HG03108 (cell line): ENCODE measurements at regions not wholly inside any gene's neighbourhood (a gene's known extent, or its start where the extent isn't known, plus 50 kb on each side); places are given as distances from the start of the nearest gene placed in this dataset.

Experiments used
- ATAC-seq: cut with Tn5 transposase; IDR thresholded peaks from one replicate; pipeline ENCODE4 v1.9.1; 2021; ENCODE audit warnings: moderate library complexity; ENCODE audit not compliant: unreplicated experiment

DNA sequence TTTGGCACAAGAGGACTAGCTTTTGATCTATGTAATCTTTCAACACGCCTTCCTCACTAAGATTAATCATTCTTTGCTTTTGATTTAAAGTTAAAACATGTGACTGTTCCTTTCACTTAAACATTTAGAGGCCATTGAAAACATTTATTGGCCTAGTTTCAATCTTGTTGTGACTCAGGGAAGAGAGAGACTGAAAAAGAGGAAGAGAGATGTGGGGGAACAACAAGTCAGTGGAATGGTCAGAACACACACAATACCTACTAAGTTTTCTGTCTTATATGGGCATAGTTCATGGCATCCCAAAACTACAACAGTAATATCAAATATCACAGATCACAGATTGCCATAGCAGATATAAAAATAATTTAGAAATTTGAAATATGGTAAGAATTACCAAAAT, 812.9 kb upstream of the AGA start:
- ATAC-seq = no peak

DNA sequence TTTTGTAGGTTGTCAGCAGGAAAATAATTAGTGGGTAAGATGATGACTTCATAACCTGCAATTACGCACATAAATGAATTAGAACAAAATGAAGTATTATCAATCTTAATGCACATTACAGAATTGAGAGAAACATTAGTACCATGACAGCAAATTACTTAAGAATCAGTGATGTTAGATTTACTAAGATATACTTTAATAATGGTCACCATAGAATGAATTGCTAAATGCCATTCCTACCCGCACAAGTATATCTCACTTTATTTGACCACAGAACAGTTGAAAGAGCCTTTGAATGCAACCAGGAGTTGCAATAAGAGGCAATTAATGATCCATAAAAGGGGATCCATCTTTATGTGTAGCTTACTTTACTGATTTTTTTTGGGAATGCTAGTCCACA, 816.4 kb upstream of the AGA start:
- ATAC-seq = no peak

GRCh38 chr4:178259566-178259965, 817.3 kb upstream of the AGA start:
- ATAC-seq = no peak

- no peak for ATAC-seq
Measured at GRCh38 chr4:178264001-178264400, 821.8 kb upstream of the AGA start.

DNA sequence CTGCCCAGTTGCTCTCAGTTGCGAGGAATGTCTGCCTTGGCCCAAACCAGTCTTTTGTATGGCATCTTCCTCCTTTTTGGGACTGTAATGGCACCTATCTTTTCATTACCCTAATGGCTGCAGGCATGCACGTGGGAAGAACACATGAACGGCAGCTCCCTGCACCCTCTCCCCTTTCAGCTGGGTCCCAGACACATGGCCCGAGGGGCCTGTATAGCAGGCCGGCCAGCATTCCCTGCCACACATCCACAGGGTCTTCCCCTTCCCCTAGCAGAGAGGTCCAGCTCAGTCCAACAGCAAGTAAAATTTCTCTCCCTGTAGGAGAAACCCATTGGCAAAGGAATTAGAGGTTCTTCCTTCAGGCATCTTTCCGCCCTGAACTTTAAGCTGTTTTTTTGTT, 829.1 kb upstream of the AGA start:
- ATAC-seq = no peak

DNA sequence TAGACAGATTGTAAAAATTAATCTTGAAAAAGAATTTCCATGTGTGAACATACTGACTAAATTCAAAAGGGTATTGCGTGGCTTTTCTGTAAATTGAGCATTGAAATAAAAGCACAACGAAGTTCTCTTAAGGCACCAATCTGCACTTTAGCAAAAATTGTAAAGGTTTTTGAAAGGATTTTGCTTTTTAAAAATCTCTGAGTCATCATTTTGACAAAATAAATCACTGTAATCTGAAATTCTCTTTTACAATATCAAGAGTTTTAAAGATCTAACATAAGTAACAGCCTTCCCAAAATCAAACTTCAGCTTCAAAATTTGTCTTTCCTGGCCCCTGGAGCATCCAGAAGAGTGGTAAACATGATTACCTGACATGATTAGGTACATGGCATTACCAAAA, 830.9 kb upstream of the AGA start:
- ATAC-seq = no peak

DNA sequence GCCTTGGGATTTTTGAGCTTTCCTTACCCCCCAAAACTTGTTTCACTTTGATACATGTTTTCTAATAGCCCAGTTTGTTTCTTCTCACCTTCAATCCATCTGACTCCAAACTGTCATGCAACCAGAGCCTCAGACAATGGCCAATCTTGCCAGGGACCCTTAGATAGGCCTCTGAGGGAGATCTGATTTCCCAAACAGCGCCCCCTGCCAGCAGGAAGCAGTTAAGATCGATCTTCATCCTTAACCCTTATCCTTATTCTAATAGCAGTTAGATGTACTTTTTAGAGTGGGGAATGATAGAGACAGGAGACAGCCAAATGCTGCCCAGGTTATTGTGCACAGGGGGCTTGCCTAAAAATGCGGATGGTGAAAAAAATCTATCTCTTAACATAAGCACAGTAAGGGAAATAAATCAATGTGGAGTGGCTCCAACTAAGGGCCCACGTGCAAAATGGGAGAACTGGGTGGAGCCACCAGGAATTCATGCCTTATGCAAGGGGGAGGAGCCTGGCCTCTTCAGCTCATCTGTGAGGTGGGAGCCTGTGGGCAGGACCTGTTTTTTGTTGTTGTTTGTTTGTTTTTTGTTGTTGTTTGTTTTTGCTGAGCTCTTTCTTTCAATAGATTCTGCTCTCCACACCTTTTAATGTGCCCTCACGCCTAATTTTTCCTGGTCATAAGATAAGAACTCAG, 833.6 kb upstream of the AGA start:
- no peak for ATAC-seq

DNA sequence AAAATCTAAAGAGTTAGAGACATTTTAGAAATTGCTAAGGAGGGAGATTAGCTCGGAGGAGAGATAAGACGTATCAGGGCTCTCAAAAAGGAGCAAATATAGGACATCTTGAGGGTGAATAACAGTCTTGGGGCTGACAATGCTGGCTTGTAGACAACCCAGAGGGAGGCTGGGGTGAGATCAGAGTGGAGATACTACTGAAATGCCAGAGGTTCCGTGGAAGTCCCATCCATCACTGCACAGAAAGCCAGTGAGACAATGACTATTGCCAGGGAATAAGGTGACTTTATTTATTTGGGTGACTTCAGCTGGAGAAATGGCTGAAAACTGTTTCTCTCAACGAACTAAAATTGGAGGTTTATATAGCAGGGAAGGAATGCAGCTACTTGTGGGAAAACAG, 838.1 kb upstream of the AGA start:
- no peak for ATAC-seq

- ATAC-seq = no peak
Measured at GRCh38 chr4:178288462-178288861, 846.2 kb upstream of the AGA start.

- ATAC-seq = no peak
Measured at GRCh38 chr4:178293601-178294000, 851.4 kb upstream of the AGA start.

- no peak for ATAC-seq
Measured at GRCh38 chr4:178296669-178297068, 854.4 kb upstream of the AGA start.

DNA sequence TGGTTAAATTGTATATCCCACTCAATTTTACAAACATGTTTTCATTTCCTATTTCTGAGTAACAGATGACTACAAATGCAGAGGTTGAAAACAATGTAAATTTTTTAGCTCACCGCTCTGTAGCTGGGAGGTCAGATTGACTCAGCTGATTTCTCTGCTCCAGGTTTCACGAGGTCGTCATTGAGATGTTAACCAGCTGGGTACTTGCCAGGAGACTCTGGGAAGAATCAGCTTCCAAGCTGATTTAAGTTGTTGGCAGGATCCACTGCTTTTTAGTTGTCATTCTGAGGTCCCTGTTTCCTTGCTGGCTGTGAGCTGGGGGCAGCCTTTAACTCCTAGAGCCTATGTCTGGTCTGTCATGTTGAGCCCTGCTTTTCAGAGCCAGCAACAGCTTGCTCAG, 864.3 kb upstream of the AGA start:
- ATAC-seq = no peak

DNA sequence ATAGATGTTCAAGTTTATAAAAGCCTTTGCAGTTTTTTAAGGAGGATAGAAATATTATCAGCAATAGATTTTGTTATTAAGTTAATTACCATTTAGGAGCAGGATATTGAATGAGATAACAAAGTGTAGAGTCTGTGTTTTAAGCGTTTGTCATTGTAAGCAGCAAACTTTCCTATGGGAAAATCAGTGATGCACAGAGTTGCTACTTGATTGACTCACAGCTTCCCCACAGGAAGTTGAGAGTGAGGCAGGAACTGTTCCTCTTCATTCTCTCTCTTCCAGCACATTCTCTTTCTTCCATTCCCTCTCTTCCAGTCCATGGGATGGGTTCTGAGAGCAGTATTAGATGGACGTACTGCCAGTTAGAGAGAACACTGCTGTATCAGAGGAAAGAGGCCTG, 867.7 kb upstream of the AGA start:
- no peak for ATAC-seq

DNA sequence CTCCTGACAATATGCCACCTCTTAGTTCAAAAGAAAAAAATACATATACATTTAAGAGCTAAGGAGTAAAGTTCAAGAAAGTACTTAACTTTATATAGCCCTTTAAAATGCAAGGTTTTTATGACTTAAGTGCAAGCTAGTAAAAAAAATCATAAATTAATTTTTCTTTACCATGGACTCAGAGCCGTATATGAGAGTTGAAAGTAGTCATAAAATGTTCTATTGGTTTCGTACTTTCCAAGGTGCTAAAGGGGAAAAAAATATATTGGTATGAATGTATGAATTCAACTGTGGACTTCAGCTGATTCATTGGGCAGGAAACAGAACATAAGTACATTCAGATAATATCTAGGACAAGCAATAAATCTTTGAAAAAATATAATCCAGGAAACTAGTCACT, 869.8 kb upstream of the AGA start:
- ATAC-seq = no peak

- no peak for ATAC-seq
Measured at GRCh38 chr4:178314287-178314686, 872.0 kb upstream of the AGA start.

DNA sequence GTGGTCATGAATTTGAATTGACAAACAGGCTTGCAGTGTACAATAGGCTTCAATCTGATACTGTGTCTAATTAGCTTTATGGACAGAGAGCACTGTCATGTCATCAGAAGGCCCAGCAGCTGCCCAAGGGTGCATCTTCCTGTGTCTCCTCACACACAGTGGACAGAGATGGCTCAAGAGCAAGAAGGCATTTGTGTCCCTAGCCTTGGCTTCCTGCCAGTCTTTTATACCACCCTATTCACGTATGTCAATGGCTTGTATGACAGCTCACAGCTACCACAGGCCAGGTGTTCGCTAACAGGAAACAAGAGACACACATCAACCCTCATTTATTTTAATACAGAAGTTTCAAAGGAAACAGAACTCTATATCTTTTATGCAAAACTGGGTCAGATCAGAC, 874.0 kb upstream of the AGA start:
- no peak for ATAC-seq

DNA sequence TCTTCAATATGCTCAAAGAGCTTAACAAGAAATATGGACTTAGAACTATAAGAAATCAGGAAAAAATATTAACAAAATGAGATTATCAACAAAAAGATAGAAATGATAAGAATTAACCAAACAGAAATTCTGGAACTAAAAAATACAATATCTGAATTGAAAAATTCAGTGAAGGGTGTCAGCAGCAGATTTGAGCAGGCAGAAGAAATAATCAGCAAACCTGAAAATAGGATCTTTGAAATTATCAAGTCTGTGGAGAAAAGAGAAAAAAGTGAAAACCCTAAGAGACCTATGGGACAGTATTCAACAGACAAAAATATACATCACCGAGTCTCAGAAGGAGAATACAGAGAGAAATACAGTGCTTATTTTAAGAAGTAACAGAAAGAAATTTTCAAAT, 877.8 kb upstream of the AGA start:
- ATAC-seq = no peak

DNA sequence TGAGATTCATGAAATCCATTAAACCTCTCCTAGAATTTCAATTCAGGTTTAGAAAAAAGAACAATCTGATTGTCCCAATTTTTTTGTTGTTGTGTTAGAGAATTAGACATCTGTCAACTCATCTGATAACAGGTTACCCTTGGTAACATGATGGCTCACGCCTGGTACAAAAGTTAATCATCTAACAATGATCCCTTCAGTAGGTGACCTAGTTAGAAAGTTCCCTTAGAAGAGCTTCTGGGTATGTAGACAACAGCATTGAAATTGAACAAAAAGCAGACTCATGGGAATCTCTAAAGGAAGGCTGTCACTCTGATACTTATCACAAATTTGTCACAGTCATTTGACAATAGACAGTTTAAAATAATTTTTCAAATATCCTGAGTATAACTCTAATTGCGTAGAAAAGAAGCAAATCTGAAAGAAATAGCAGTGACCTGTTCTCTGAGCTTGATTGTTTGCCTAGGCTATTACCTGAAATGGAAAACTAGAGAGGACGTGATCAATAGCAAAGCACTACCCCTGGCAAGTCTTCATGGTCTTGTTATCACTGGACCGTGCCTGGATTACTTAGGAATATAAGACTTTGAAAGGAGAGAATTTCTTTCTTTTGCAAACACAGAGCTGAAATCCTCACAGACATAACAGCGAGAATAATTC, 880.4 kb upstream of the AGA start:
- ATAC-seq = no peak

GRCh38 chr4:178329226-178329872, 887.1 kb upstream of the AGA start:
- ATAC-seq = no peak

- ATAC-seq = no peak
Measured at GRCh38 chr4:178333355-178333754, 891.1 kb upstream of the AGA start.

DNA sequence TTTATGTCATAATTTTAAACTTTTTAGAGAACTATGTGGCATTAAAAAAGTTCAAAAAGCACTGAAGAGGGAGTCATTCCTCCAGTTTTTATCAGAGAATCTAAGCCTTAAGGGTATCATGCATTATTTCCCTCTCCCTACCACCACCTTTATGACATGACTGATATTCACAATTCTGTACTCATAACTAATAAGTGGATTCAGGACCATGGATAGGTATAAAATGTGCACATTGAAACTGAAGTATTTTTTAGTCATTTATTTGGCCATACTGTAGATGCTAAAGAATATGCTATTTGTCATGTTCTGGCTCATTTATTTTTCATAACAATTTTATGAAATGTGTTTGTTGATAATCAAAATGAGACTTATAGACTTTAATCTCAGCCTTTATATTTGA, 897.5 kb upstream of the AGA start:
- ATAC-seq = no peak

GRCh38 chr4:178340468-178340867, 898.2 kb upstream of the AGA start:
- ATAC-seq = no peak

DNA sequence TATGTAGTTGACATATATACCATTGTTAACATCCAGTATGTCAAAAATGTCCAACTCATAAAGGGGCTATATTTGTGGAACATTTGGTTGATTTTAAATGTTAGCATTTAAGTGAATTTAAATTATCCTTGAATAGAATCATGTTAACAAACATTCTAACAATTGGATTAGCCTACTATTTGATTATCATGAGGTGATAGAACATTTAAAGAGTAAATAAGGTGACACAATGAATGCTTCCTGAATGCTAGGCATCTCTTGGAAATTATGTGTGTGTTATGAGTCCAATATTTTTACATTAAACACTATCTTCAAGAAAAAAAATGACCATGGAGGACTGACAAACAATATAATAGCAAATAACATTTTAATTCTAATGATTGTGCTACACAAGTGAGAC, 901.9 kb upstream of the AGA start:
- no peak for ATAC-seq
